D721Med (cell line): ENCODE measurements at regions not wholly inside any gene's neighbourhood (a gene's known extent, or its start where the extent isn't known, plus 50 kb on each side); places are given as distances from the start of the nearest gene placed in this dataset.

Experiments
- DNase-seq: peaks from one replicate; pipeline ENCODE4 v3.0.0; 2011; ENCODE audit warnings: low spot score; ENCODE audit not compliant: insufficient read length
- FAIRE-seq: peaks from 2 replicates; lab custom pipeline; 2011; peaks lifted over from hg19 to GRCh38; lab: Jason Lieb, UNC
- TF ChIP-seq, protein P1 (sequence below): IDR thresholded peaks from 2 replicates; pipeline ENCODE4 v1.5.1; 2012; ENCODE audit warnings: mild to moderate bottlenecking, control low read depth; ENCODE audit not compliant: insufficient read depth; ENCODE audit errors: missing control alignments

DNA sequence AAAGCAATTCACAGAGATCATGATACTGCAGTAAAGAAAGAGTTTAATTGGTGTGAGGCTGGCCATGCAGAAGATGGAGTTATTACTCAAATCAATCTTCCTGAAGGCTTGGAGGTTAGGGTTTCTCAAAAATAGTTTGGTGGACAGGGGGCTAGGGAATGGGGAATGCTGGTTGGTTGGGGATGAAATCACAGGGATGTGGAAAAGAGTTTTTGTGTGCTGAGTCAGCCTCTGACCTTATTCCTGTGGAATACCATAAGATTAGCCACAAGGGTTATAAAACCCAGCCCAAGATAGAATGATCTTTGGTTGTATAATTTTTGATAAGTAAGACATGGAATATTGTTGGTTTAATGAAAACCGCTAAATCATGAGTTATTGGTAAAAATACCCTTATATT is 764.3 kb downstream of the TYW1 start:
- TF ChIP-seq, protein P1, sequence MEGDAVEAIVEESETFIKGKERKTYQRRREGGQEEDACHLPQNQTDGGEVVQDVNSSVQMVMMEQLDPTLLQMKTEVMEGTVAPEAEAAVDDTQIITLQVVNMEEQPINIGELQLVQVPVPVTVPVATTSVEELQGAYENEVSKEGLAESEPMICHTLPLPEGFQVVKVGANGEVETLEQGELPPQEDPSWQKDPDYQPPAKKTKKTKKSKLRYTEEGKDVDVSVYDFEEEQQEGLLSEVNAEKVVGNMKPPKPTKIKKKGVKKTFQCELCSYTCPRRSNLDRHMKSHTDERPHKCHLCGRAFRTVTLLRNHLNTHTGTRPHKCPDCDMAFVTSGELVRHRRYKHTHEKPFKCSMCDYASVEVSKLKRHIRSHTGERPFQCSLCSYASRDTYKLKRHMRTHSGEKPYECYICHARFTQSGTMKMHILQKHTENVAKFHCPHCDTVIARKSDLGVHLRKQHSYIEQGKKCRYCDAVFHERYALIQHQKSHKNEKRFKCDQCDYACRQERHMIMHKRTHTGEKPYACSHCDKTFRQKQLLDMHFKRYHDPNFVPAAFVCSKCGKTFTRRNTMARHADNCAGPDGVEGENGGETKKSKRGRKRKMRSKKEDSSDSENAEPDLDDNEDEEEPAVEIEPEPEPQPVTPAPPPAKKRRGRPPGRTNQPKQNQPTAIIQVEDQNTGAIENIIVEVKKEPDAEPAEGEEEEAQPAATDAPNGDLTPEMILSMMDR = no peak
- FAIRE-seq (no peak), DNase-seq (no peak)

- FAIRE-seq = peak; percentile 76
- TF ChIP-seq, protein P1 = no peak
- no peak for DNase-seq
These were observed 765.9 kb downstream of the TYW1 start for GRCh38 chr7:67762516-67762915.

- DNase-seq (no peak), FAIRE-seq (no peak)
- TF ChIP-seq, protein P1 = no peak
These were observed 767.7 kb downstream of the TYW1 start for GRCh38 chr7:67764289-67764688.

DNA sequence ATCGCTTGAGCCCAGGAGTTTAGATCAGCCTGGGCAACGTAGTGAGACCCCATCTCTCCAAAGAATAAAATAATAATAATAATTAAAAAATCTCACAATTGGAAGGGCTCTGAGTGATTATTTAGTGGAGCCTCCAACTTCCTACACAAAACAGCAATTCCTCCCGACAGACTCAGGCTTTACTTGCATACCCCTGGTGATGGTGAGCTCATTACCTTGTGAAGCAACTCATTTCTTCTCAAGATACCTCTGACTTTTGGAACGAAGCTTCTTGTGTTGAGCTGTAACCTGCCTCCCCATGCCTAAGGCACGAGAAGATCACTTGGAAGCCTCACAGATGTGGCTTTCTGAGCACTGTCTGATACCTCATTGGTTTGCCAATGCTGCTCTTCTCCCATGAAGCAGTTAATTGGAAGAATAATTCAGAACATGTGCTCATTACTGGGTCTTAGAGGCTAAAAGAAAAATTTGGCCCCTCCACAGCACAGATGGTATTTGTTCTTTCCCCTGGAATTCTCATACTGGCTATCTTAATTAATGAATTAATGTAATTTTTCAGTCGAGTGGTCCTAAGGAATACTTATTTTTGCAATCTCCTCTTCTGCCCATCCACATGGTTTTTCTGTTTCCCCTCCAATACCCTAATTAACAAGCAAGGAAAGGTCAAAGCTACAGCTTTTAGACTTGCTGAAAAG is 769.0 kb downstream of the TYW1 start:
- FAIRE-seq = no peak
- TF ChIP-seq, protein P1 = no peak
- DNase-seq = no peak

DNA sequence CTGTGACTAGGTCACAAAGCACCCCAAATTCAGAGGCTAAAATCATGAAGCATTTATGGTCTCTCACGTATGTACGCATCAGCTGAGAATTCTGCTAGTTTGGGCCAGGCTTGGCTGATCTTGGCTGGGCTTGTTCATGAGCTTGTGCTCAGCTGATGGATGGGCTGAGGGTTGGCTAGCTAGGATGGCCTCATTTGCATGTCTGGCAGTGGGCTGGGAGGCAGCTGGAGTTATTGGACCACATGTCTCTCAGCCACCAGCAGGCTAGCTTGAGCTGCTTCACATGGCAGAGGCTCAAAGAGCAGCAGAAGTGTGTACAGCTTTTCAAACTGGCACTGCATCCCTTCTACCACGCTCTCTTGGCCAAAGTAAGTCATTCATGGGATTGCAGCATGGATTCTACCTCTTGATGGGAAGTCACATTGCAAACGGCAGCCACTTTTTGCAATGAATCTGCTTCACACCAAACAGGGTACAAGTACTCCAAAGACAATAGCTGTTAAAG is 770.3 kb downstream of the TYW1 start:
- TF ChIP-seq, protein P1 = no peak
- DNase-seq (no peak), FAIRE-seq (no peak)

DNA sequence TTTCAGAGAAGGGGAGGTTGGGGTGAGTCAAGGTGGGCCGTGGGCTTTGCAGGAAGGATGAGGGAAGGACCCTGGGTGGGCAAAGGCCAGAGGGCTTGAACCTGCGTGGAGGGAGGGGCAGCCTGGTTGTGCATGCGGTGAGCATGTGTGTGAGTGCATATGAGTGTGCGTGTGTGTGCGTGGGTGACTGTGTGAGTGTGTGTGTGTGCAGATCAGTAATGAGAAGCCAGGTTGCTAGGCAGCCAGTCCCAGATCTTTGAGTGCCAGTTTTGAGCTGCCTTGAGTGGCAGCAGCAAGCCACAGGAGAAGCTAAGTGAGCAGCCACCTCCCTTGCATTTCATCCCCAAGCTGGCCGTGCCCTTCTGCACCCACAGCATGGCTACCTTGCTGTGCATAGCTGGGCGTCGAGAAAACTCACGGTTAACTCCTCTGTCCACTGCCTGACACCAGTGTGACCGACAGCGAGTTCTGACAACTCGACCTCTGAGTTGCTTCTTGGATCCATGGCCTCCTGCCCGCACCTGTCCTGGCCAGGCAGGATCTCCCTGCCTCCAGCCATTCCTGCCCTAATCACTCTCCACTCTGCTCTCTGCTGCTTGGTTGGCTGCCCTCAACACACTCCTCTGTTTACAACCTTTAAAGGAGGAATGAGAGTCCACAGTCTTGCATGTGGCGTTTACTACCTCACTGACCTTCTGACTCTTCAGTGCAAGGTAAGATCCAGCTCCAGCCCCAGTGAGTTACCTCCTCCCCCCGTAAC is 775.4 kb downstream of the TYW1 start:
- TF ChIP-seq, protein P1 = no peak
- no peak for FAIRE-seq
- DNase-seq = no peak
